Smooth muscle cell (in vitro differentiated cells): ENCODE measurements at regions not wholly inside any gene's neighbourhood (a gene's known extent, or its start where the extent isn't known, plus 50 kb on each side); places are given as distances from the start of the nearest gene placed in this dataset.
A peak's percentile ranks its signal among the peaks of the same experiment; 100 is the strongest.

ENCODE experiments used
- DNase-seq: peaks from one replicate; lab custom pipeline; 2025; ENCODE audit not compliant: unreplicated experiment; lab: John Stamatoyannopoulos, UW
- H2AFZ ChIP-seq: fragments of 200-600 bp; sonication (generic); 2 replicates; pipeline ENCODE4 v1.6.0; 2016; ENCODE audit warnings: antibody characterized with exemption, low read depth, mild to moderate bottlenecking
- H3F3A ChIP-seq: fragments of 200-600 bp; sonication (generic); 2 replicates; pipeline ENCODE4 v1.6.0; 2017; ENCODE audit warnings: antibody characterized with exemption, low read depth
- H3K27ac ChIP-seq: fragments of 200-600 bp; sonication (generic); 2 replicates; pipeline ENCODE4 v1.5.1; 2016; ENCODE audit warnings: low read depth, mild to moderate bottlenecking
- H3K27me3 ChIP-seq: fragments of 200-600 bp; sonication (generic); 2 replicates; pipeline ENCODE4 v1.6.1; 2016; ENCODE audit warnings: low read depth, mild to moderate bottlenecking
- H3K36me3 ChIP-seq: fragments of 200-600 bp; sonication (generic); 2 replicates; pipeline ENCODE4 v1.5.1; 2016; ENCODE audit warnings: low read depth
- H3K4me1 ChIP-seq: fragments of 200-600 bp; sonication (generic); 2 replicates; pipeline ENCODE4 v1.5.1; 2016; ENCODE audit warnings: low read depth
- H3K4me2 ChIP-seq: fragments of 200-600 bp; sonication (generic); 2 replicates; pipeline ENCODE4 v1.6.0; 2016; ENCODE audit warnings: mild to moderate bottlenecking
- H3K4me3 ChIP-seq: fragments of 200-600 bp; sonication (generic); 2 replicates; pipeline ENCODE4 v1.5.1; 2016; ENCODE audit warnings: mild to moderate bottlenecking
- H3K79me2 ChIP-seq: fragments of 200-600 bp; sonication (generic); 2 replicates; pipeline ENCODE4 v1.6.0; 2016; ENCODE audit warnings: low read depth, mild to moderate bottlenecking
- H3K9ac ChIP-seq: fragments of 200-600 bp; sonication (generic); 2 replicates; pipeline ENCODE4 v1.6.0; 2016; ENCODE audit warnings: low read depth
- H3K9me3 ChIP-seq: fragments of 200-600 bp; sonication (generic); replicated peaks from 2 replicates; pipeline ENCODE4 v1.5.1; 2016; ENCODE audit warnings: low read depth
- H4K20me1 ChIP-seq: fragments of 200-600 bp; sonication (generic); 2 replicates; pipeline ENCODE4 v1.6.0; 2016; ENCODE audit warnings: low read depth
- CTCF ChIP-seq: fragments of 200-600 bp; sonication (generic); IDR thresholded peaks from 2 replicates; pipeline ENCODE4 v1.5.1; 2017; ENCODE audit warnings: borderline replicate concordance, mild to moderate bottlenecking, antibody characterized with exemption; ENCODE audit not compliant: insufficient read depth, poor library complexity, severe bottlenecking
- WGBS: methylation state at CpG from one replicate; pipeline ENCODE4 v1.1.7; 2016; ENCODE audit warnings: low lambda C conversion rate; 5-methylcytosine and 5-hydroxymethylcytosine counted together

DNA sequence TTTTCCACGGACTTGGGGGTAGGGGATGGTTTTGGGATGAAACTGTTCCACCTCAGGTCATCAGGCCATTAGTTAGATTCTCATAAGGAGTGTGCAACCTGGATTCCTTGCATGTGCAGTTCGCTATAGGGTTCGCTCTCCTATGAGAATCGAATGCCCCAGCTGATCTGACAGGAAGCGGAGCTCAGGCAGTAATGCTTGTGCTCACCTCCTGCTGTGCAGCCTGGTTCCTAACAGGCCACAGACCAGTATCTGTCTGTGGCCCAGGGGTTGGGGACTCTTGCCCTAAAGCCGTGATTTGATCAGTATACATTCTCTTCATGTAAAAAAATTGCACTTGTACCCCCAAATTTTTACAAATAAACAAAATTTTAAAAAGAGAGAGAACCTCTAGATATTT is 219.4 kb upstream of the CPNE8 start:
- no peak for TF ChIP-seq CTCF
- no peak overlapping the region for H3K4me3 ChIP-seq
- 84% methylated on average over 6 of the region's 6 CpGs for WGBS

GRCh38 chr12:39123580-39124253 is 218.3 kb upstream of the CPNE8 start:
- H3K79me2 ChIP-seq: no peaks in the 10 kb centered on the region

More for the DNA sequence above, 219.4 kb upstream of the CPNE8 start:
- Histone ChIP-seq H3K4me2 (no peak overlapping the region), H3K27ac (no peak overlapping the region), H3K79me2 (no peaks in the 10 kb centered on the region), H3F3A (no peaks in the 10 kb centered on the region), H3K36me3 (no peaks in the 10 kb centered on the region), H4K20me1 (no peaks in the 10 kb centered on the region), H2AFZ (no peak overlapping the region), H3K9me3 (no peaks in the 10 kb centered on the region), H3K4me1 (no peaks in the 10 kb centered on the region), H3K9ac (no peak overlapping the region), H3K27me3 (no peaks in the 10 kb centered on the region)
- DNase-seq: no peak

DNA sequence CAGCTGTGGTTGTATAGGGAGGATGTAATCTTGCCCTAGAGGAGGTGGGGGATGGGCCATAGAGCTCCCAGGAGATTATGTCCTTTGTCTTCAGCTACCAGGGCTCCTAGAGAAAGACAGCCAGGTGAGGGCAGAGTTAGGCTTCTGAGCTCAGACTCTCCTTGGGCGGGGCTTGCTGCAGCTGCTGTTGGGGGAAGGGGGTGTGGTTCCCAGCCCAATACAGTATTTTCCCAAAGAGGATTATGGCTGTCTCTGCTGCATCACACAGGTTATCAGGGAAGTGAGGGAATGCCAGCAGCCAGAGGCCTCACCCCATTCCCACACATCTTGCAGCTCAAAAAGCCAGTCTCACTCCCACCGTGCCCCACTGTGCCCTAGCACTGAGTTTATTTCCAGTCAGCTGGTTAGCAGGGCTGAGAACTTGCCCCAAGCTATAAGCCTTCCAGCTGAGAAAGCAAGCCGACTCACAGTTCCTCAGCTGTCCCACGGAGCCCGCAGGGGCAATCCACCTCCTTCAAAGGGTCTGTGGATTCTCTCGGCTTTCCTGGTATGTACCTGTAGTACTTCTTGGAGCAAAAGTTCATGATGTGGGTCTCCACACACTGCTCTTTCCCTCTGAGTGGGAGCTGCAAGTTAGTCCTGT is 217.3 kb upstream of the CPNE8 start:
- no peak overlapping the region for H2AFZ ChIP-seq
- H3K27ac ChIP-seq: no peak overlapping the region
- no peak overlapping the region for H3K4me2 ChIP-seq
- H3F3A ChIP-seq: no peaks in the 10 kb centered on the region
- no peaks in the 10 kb centered on the region for H3K9me3 ChIP-seq
- H3K9ac ChIP-seq: no peak overlapping the region
- H4K20me1 ChIP-seq: no peaks in the 10 kb centered on the region
- no peak for TF ChIP-seq CTCF
- H3K79me2 ChIP-seq: no peaks in the 10 kb centered on the region
- 65% methylated on average over 6 of the region's 6 CpGs for WGBS
- no peaks in the 10 kb centered on the region for H3K4me1 ChIP-seq
- H3K27me3 ChIP-seq: no peaks in the 10 kb centered on the region
- DNase-seq: no peak
- no peak overlapping the region for H3K4me3 ChIP-seq
- H3K36me3 ChIP-seq: no peaks in the 10 kb centered on the region

More at GRCh38 chr12:39123580-39124253, 218.3 kb upstream of the CPNE8 start:
- no peak for DNase-seq
- TF ChIP-seq CTCF: no peak
- Histone ChIP-seq H3K4me1 (no peaks in the 10 kb centered on the region), H3K27ac (peak overlapping the region; percentile 36), H3K9me3 (no peaks in the 10 kb centered on the region), H3K27me3 (no peaks in the 10 kb centered on the region), H3K4me3 (no peak overlapping the region), H3K36me3 (no peaks in the 10 kb centered on the region), H3K4me2 (no peak overlapping the region), H4K20me1 (no peaks in the 10 kb centered on the region), H2AFZ (no peak overlapping the region), H3K9ac (no peak overlapping the region), H3F3A (no peaks in the 10 kb centered on the region)
- WGBS: 33% methylated on average over 2 of the region's 2 CpGs
